Gastrocnemius medialis (tissue), 4 donors: ENCODE measurements at regions not wholly inside any gene's neighbourhood (a gene's known extent, or its start where the extent isn't known, plus 50 kb on each side); places are given as distances from the start of the nearest gene placed in this dataset.

Source experiments
- ATAC-seq, 2 donors: fragments of 150-250 bp; one replicate each; pipeline ENCODE4 v1.9.1; 2016
- DNase-seq, 2 donors: peaks; one replicate each; pipeline ENCODE4 v3.0.0-alpha.2; 2019
- H3K27ac ChIP-seq, 4 donors: fragments of 200-600 bp; sonication (generic); 1 replicate in 1 of 4; 2 replicates in 3 of 4; pipeline ENCODE4 v1.5.1; 2016 to 2018; ENCODE audit warnings: mild to moderate bottlenecking in 2 of 4, moderate library complexity in 1 of 4
- H3K27me3 ChIP-seq, 3 donors: fragments of 200-600 bp; sonication (generic) in 2 of 3; 1 replicate in 1 of 3; 2 replicates in 2 of 3; pipeline versions ENCODE4 v1.5.1 to v1.6.0; 2016 to 2019; ENCODE audit warnings: mild to moderate bottlenecking in 1 of 3, moderate library complexity in 1 of 3
- H3K36me3 ChIP-seq, 2 donors: fragments of 200-600 bp; sonication (generic) in 1 of 2; one replicate each; pipeline ENCODE4 v1.5.1; 2017 to 2018
- H3K4me1 ChIP-seq, 2 donors: fragments of 200-600 bp; sonication (generic) in 1 of 2; one replicate each; pipeline ENCODE4 v1.5.1; 2016 to 2017; ENCODE audit warnings: mild to moderate bottlenecking in 2 of 2
- H3K4me3 ChIP-seq, 4 donors: fragments of 200-600 bp; sonication (generic) in 3 of 4; 1 replicate in 1 of 4; 2 replicates in 3 of 4; pipeline ENCODE4 v1.5.1; 2016 to 2019; ENCODE audit warnings: mild to moderate bottlenecking in 2 of 4
- H3K9me3 ChIP-seq, 3 donors: fragments of 200-600 bp; sonication (generic) in 2 of 3; 1 replicate in 1 of 3; 2 replicates in 2 of 3; pipeline ENCODE4 v1.5.1; 2016 to 2019
- CTCF ChIP-seq, 5 experiments: fragments of 450-650 bp in 3 of 5; fragments of 200-600 bp in 2 of 5; sonication (generic) in 2 of 5; IDR thresholded peaks in 4 of 5; conservative IDR thresholded peaks in 1 of 5; 1 replicate in 4 of 5; 2 replicates in 1 of 5; pipeline ENCODE4 v1.5.1; 2016 to 2019; ENCODE audit warnings: antibody characterized with exemption in 5 of 5, mild to moderate bottlenecking in 3 of 5, moderate library complexity in 3 of 5
- POLR2A ChIP-seq, 2 donors: fragments of 450-650 bp; IDR thresholded peaks; one replicate each; pipeline ENCODE4 v1.6.1; 2017; ENCODE audit warnings: antibody characterized with exemption in 2 of 2, mild to moderate bottlenecking in 2 of 2, moderate library complexity in 2 of 2
- in situ Hi-C, 4 donors: fragments of 200-750 bp; cut with MboI; loops; one replicate each; pipeline versions ENCODE4 v1.15.0 to v1.8.0; 2017; ENCODE audit warnings: low sequenced_read_pairs in 4 of 4
- intact Hi-C: fragments of 100-400 bp; cut with DNase I; formaldehyde crosslinking; loops from one replicate; pipeline ENCODE4 v1.15.1; 2023; ENCODE audit warnings: low total_unique reads

- in situ Hi-C loops (loop anchor here in 2 of 4 donors (10.0 kb wide), 1 partner anchor 85 kb away; no protein-coding TSS in a partner anchor), intact Hi-C loops (no loop called here)
- Histone ChIP-seq H3K27me3 (no peaks in the 10 kb centered on the region), H3K4me1 (no peaks in the 10 kb centered on the region), H3K4me3 (no peak overlapping the region), H3K27ac (peak overlapping the region in 3 of 4 donors; percentile 45 to 69 (median 55)), H3K36me3 (no peaks in the 10 kb centered on the region), H3K9me3 (no peaks in the 10 kb centered on the region)
- ATAC-seq (peak; percentile 38 to 66), DNase-seq (peak in 1 of 2 donors; percentile 36)
- TF ChIP-seq POLR2A (IDR thresholded peaks at IDR 0.05) (no peak), CTCF (IDR thresholded peaks at IDR 0.05 in 4 of 5, conservative IDR thresholded peaks at IDR 0.05 in 1 of 5) (no peak)
Measured at GRCh38 chr1:234709473-234710228, 99.7 kb upstream of the IRF2BP2 start.

GRCh38 chr1:234708700-234709395 is 98.9 kb upstream of the IRF2BP2 start:
- in situ Hi-C loops (no loop called here), intact Hi-C loops (no loop called here)
- Histone ChIP-seq H3K36me3 (no peaks in the 10 kb centered on the region), H3K27ac (peak overlapping the region in 1 of 4 donors; percentile 69), H3K4me1 (no peaks in the 10 kb centered on the region), H3K9me3 (no peaks in the 10 kb centered on the region), H3K27me3 (no peaks in the 10 kb centered on the region), H3K4me3 (no peak overlapping the region)
- no peak for TF ChIP-seq CTCF (IDR thresholded peaks at IDR 0.05 in 4 of 5, conservative IDR thresholded peaks at IDR 0.05 in 1 of 5)
- no peak for TF ChIP-seq POLR2A (IDR thresholded peaks at IDR 0.05)
- DNase-seq (no peak), ATAC-seq (no peak)

- ATAC-seq (no peak), DNase-seq (no peak)
- in situ Hi-C loops (no loop called here), intact Hi-C loops (no loop called here)
- Histone ChIP-seq H3K27me3 (no peaks in the 10 kb centered on the region), H3K36me3 (no peaks in the 10 kb centered on the region), H3K9me3 (no peaks in the 10 kb centered on the region), H3K4me1 (no peaks in the 10 kb centered on the region), H3K27ac (no peak overlapping the region), H3K4me3 (no peak overlapping the region)
- no peak for TF ChIP-seq POLR2A (IDR thresholded peaks at IDR 0.05)
- no peak for TF ChIP-seq CTCF (IDR thresholded peaks at IDR 0.05 in 4 of 5, conservative IDR thresholded peaks at IDR 0.05 in 1 of 5)
Measured at GRCh38 chr1:234707641-234708040, 97.7 kb upstream of the IRF2BP2 start.

- in situ Hi-C loops (no loop called here), intact Hi-C loops (no loop called here)
- DNase-seq = no peak
Measured at GRCh38 chr1:234706931-234707330, 97.0 kb upstream of the IRF2BP2 start.

More at GRCh38 chr1:234706931-234707330, 97.0 kb upstream of the IRF2BP2 start:
- TF ChIP-seq POLR2A (IDR thresholded peaks at IDR 0.05) (no peak), CTCF (IDR thresholded peaks at IDR 0.05 in 4 of 5, conservative IDR thresholded peaks at IDR 0.05 in 1 of 5) (no peak)
- ATAC-seq = no peak
- Histone ChIP-seq H3K4me3 (no peak overlapping the region), H3K9me3 (no peaks in the 10 kb centered on the region), H3K36me3 (no peaks in the 10 kb centered on the region), H3K4me1 (no peaks in the 10 kb centered on the region), H3K27me3 (no peaks in the 10 kb centered on the region), H3K27ac (no peak overlapping the region)
